Progenitor cell of endocrine pancreas (in vitro differentiated cells): ENCODE measurements at regions not wholly inside any gene's neighbourhood (a gene's known extent, or its start where the extent isn't known, plus 50 kb on each side); places are given as distances from the start of the nearest gene placed in this dataset.

ENCODE experiments used
- DNase-seq: peaks from one replicate; pipeline ENCODE4 v3.0.0; 2021; ENCODE audit warnings: low spot score; ENCODE audit not compliant: unreplicated experiment
- H3K27ac Mint-ChIP-seq: 2 replicates; pipeline ENCODE4 v1.8.0; 2021; ENCODE audit warnings: mild to moderate bottlenecking, moderate library complexity, mixed read lengths
- H3K27me3 Mint-ChIP-seq: 2 replicates; pipeline ENCODE4 v1.8.0; 2021; ENCODE audit warnings: mixed read lengths
- H3K36me3 Mint-ChIP-seq: 2 replicates; pipeline ENCODE4 v1.8.0; 2022; ENCODE audit warnings: mixed read lengths; ENCODE audit not compliant: insufficient read depth
- H3K4me1 Mint-ChIP-seq: 2 replicates; pipeline ENCODE4 v1.8.0; 2021; ENCODE audit warnings: low read depth, mixed read lengths
- H3K4me3 Mint-ChIP-seq: 2 replicates; pipeline ENCODE4 v1.8.0; 2021; ENCODE audit warnings: low read depth, mild to moderate bottlenecking, moderate library complexity, mixed read lengths
- H3K9me3 Mint-ChIP-seq: 2 replicates; pipeline ENCODE4 v1.8.0; 2021; ENCODE audit warnings: low read depth, mixed read lengths
- CTCF ChIP-seq: fragments of 200-600 bp; sonication (generic); IDR thresholded peaks from one replicate; pipeline ENCODE4 v1.5.0; 2021; ENCODE audit warnings: antibody characterized with exemption, mild to moderate bottlenecking; ENCODE audit not compliant: unreplicated experiment

- H3K36me3 Mint-ChIP-seq = no peaks in the 10 kb centered on the region
- no peak overlapping the region for H3K27ac Mint-ChIP-seq
- peaks cover 5% of the 10 kb centered on the region for H3K4me1 Mint-ChIP-seq
- no peaks in the 10 kb centered on the region for H3K27me3 Mint-ChIP-seq
- H3K4me3 Mint-ChIP-seq = no peak overlapping the region
- no peak for TF ChIP-seq CTCF
- H3K9me3 Mint-ChIP-seq = no peaks in the 10 kb centered on the region
- no peak for DNase-seq
These were observed 223.0 kb downstream of the PTBP2 start for GRCh38 chr1:96944432-96945092.

- peaks cover 5% of the 10 kb centered on the region for H3K4me1 Mint-ChIP-seq
- no peak overlapping the region for H3K27ac Mint-ChIP-seq
- peaks cover 3% of the 10 kb centered on the region for H3K9me3 Mint-ChIP-seq
- no peak for DNase-seq
- no peaks in the 10 kb centered on the region for H3K27me3 Mint-ChIP-seq
- TF ChIP-seq CTCF = no peak
- no peaks in the 10 kb centered on the region for H3K36me3 Mint-ChIP-seq
- no peak overlapping the region for H3K4me3 Mint-ChIP-seq
These were observed 224.0 kb downstream of the PTBP2 start for GRCh38 chr1:96945509-96946084.

- Mint-ChIP-seq H3K36me3 (no peaks in the 10 kb centered on the region), H3K4me1 (peaks cover 2% of the 10 kb centered on the region), H3K4me3 (no peak overlapping the region), H3K27me3 (no peaks in the 10 kb centered on the region), H3K9me3 (no peaks in the 10 kb centered on the region), H3K27ac (no peak overlapping the region)
- no peak for DNase-seq
- no peak for TF ChIP-seq CTCF
These were observed 233.9 kb downstream of the PTBP2 start for GRCh38 chr1:96955307-96956012.

GRCh38 chr1:96962216-96962615, 240.6 kb downstream of the PTBP2 start:
- Mint-ChIP-seq H3K36me3 (no peaks in the 10 kb centered on the region), H3K4me1 (peaks cover 6% of the 10 kb centered on the region)

More at GRCh38 chr1:96962216-96962615, 240.6 kb downstream of the PTBP2 start:
- no peak for DNase-seq
- Mint-ChIP-seq H3K9me3 (no peaks in the 10 kb centered on the region), H3K4me3 (no peak overlapping the region), H3K27ac (no peak overlapping the region), H3K27me3 (no peaks in the 10 kb centered on the region)
- TF ChIP-seq CTCF = no peak
